Renal cortex interstitium (tissue), 11 donors: ENCODE measurements at regions not wholly inside any gene's neighbourhood (a gene's known extent, or its start where the extent isn't known, plus 50 kb on each side); places are given as distances from the start of the nearest gene placed in this dataset.
"Not testable (repeated sequence)": the region's sequence is repeated elsewhere in the genome, so short reads cannot be mapped to it uniquely, and the experiment has no call there.

ENCODE experiments used
- DNase-seq, 11 donors: peaks; one replicate each; pipeline ENCODE4 v3.0.0-alpha.2; 2013; ENCODE audit warnings: low read depth in 9 of 11, low spot score in 4 of 11; ENCODE audit errors: extremely low read depth in 1 of 11

- DNase-seq, result no peak
These were observed 221.7 kb upstream of the GPC6 start for GRCh38 chr13:93004919-93005318.

- no peak for DNase-seq
These were observed 218.7 kb upstream of the GPC6 start for GRCh38 chr13:93007928-93008327.

DNA sequence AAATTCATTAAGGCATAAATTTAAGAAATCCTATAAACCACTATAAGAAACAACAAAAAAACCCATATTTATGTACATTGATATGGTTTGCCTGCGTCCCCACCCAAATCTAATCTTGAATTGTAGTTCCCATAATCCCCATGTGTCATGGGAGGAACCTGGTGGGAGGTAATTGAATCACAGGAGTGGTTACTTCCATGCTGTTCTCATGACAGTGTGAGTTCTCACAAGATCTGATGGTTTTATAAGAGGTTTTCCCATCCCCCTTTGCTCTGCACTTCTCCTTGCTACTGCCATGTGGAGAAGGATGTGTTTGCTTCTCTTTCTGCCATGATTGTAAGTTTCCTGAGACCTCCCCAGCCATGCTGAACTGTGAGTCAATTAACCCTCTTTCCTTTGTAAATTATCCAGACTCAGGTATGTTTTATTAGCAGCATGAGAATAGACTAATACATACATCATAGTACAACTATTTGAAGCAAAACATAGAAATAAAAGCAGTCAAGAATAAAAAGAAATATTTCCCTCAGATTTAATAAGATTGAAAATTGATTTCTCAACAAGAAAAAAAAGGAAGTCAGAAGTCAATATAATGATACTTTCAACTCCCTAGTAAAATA, 209.0 kb upstream of the GPC6 start:
- DNase-seq, result no peak

- DNase-seq, result no peak
These were observed 202.7 kb upstream of the GPC6 start for GRCh38 chr13:93023929-93024328.

DNA sequence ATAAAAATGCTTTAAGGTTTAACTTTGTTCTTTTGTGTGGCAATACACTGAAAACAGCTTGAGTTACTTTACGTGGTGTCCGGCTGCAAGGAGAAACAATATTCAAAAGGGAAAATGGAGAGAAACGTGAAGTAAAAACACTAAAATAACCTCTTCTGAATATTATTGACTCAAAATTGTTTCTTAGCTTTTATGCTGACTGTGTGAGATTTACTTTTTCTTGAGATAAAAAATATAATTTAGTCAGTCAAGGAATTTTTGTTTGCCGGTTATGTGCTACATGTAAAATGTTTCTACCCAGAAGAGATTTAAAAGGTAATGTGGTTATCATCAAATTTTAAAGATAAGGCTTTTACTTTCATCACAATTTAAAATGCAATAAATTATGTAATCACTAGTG, 200.6 kb upstream of the GPC6 start:
- no peak for DNase-seq

DNA sequence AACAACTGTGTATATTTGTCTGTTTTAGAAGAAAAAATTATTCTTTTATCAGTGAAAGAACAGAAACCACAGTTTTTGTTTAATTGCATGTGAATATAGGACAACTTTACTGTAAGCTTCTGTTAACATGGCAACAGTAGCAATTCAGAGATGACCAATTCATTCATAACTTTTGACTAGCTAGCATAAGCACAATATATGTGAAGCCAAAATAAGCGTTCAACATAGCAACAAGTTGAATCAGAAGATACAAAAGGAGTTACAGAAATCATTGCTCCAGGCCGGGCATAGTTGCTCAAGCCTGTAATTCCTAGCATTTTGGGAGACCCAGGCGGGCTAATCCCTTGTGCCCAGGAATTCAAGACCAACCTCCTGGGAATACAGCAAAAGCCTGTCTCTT, 197.1 kb upstream of the GPC6 start:
- DNase-seq, result no peak

- no peak for DNase-seq
These were observed 190.2 kb upstream of the GPC6 start for GRCh38 chr13:93036380-93036779.

GRCh38 chr13:93037780-93038179, 188.8 kb upstream of the GPC6 start:
- DNase-seq, result no peak

DNA sequence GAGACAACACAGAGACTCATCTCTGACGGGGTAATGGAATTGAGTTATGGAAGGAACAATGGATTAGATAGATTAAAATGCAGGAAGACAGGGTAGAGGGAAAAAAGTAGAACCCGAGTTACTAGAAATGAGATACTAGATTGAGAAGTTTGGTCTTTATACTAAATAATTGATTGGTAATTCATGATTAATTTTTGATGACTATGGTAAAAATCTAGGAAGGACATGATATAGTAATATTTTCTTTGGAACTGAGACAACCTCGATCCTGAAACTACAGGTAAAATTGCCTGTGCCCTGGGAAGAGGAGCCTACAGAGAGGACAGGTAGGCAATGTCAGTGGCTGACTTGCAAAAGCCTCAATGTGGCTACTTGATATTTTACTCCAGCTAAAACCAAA, 188.4 kb upstream of the GPC6 start:
- DNase-seq, result no peak

DNA sequence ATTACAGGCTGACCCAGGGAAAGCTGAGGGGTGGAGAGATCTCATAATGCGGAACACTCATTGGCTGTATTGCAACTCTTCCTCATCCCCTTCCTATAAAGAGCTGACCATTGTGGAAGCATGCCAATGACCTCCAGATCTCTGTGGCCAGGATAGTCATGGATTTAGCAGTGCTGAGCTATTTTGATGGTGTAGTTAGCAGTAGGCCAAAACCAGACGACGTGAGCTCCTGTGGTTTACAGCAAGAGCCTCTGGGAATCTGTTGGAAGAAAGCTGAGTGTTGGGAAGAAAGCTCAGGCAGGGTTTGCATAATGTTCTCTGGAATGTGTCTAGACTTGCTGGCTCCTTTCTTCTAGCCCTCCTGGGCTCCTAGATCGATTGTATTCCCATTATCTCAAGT, 187.5 kb upstream of the GPC6 start:
- no peak for DNase-seq

- not testable (repeated sequence) for DNase-seq
These were observed 185.0 kb upstream of the GPC6 start for GRCh38 chr13:93041566-93041965.

GRCh38 chr13:93045836-93046235, 180.8 kb upstream of the GPC6 start:
- no peak for DNase-seq

DNA sequence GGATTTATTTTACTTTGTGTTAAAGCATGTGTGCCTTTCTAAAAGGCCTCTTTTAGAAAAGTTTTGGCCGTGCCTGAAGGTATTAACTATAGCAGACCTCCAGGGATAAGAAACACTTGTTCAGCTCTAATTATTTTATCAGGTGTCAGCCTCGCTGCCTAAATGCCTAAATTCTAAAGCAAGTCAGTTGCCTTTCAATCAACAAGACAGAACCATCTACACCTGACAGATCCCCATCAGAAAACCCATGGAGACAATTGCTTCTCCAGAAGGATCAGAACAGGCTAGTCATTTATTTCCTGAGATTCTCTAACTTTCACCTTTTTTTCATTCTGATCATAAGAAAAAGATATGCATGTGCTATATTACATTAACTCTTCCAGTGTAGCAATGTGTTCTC, 171.4 kb upstream of the GPC6 start:
- DNase-seq, result no peak

GRCh38 chr13:93058301-93058700, 168.3 kb upstream of the GPC6 start:
- no peak for DNase-seq

DNA sequence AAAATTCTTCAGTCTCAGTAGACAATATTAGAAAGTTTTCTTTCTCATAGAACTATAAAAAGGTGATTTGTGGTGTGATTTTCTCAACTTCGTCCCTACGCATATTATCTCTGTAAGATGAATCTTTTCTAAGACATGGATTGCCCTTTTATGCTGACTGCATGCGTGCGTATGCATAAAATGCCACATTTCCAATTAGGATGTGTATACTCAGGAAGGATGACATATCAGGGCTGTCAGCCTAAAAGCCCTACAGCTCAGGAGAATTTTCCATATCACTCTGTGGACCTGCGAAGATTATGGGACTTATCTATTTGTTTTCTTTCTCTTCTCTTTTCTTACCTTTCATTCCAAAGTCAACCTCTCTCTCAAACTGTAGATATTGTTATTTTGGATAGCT, 166.5 kb upstream of the GPC6 start:
- DNase-seq, result no peak

GRCh38 chr13:93066187-93066586, 160.4 kb upstream of the GPC6 start:
- no peak for DNase-seq

DNA sequence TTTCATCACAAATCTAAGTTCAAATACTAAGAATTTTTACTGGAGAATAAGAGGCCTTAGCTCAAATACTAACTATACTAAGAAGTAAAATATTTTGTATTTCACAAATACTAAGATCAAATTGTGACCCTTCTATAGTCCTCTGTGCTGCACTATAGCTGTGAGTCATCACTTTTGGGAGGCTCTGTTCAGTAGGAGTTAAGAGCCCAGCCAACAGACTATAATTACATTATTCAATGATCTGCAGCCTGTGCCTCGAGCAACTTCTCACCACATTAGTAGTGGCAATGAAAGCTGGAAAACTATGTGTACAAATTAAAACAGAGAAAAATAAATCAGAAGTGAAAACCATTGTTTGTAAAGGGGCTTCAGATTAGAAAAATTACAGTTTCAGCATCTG, 147.3 kb upstream of the GPC6 start:
- no peak for DNase-seq

DNA sequence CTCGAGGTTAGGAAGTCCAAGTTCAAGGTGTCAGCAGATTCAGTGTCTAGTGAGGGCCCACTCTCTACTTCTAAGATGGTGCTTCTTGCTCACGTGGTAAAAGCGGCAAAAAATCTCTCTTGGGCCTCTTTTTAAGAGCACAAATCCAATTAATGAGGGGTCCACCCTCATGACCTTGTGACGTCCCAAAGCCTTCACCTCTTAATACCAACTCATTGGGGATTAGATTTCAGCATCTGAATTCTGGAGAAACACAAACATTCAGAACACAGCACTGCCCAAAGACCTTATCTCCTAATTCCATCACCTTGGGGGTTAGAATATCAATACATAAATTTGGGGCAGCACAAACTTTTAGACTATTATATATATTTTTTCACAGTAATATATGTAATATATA, 146.4 kb upstream of the GPC6 start:
- no peak for DNase-seq

GRCh38 chr13:93080587-93080986, 146.0 kb upstream of the GPC6 start:
- no peak for DNase-seq

GRCh38 chr13:93086329-93086728, 140.3 kb upstream of the GPC6 start:
- no peak for DNase-seq

DNA sequence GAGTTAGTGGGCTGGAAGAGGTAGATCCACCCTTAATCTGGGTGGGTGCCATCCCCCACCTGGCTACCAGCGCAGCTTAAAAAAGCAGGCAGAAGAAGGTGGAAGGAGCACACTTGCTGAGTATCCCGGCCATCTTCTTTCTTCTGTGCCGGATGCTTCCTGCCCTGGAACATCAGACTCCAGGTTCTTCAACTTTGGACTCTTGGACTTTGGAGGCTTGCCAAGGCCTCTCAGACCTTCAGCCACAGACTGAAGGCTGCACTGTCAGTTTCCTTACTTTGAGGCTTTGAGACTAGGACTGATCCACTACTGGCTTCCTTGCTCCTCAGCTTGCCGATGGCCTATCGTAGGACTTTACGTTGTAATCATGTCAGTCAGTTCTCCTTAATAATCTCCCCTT, 127.6 kb upstream of the GPC6 start:
- peak in 1 of 11 donors; percentile 2 for DNase-seq

DNA sequence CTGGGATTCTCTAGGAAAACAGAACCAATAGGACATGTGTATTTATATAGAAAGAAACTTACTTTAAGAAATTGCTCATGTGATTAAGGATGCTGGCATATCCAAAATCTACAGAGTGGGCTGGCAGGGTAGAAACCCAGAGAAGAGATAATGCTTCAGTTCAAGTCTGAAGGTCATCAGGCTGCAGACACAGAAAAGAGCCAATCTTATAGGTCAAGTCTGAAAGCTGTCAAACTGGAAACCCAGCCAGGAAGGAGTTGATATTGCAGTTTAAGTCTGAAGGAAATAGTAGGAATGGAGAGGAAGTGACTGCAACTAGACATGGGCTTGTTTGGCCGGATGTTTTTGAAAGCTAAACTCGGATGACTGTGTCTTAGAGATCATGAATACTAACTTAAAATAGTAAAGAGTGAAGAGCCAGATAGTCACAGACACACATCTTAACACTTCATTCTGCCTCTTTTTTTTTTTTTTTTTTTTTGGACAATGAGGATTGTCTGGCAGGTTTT, 125.3 kb upstream of the GPC6 start:
- DNase-seq, result no peak
